ENCODE measurements at regions not wholly inside any gene's neighbourhood (a gene's known extent, or its start where the extent isn't known, plus 50 kb on each side); places are given as distances from the start of the nearest gene placed in this dataset.

DNA sequence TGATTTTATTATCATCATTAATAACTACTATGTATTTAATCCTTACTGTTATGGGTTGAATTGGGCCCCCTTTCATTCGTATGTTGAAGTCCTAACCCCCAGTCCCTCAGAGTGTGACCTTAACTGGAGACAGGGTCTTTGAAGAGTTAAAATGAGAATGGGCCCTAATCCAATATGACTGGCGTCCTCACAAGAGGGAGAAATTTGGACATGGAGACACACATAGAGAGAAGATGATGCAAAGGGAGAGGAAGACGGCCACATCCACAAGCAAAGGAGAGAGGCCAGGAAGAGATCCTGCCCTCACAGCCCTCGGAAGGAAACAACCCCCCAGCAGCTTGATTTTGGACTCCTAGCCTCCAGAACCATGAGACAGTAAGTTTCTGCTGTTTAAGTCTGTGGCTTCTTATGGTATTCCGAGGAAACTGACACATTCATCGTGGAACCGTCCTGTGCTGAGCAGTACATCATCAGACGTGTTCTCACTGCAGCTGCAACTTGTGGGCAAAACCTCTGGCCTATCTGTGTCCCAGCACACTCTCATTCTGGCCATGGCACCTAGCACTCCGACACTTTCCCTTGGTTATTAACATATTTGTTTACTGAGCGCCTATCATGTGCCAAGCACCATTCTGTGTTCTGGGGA is 127.6 kb downstream of the SLC38A6 start:
- DNase-seq (ENCODE audit: low read depth in 2 of 2), result no peak

DNA sequence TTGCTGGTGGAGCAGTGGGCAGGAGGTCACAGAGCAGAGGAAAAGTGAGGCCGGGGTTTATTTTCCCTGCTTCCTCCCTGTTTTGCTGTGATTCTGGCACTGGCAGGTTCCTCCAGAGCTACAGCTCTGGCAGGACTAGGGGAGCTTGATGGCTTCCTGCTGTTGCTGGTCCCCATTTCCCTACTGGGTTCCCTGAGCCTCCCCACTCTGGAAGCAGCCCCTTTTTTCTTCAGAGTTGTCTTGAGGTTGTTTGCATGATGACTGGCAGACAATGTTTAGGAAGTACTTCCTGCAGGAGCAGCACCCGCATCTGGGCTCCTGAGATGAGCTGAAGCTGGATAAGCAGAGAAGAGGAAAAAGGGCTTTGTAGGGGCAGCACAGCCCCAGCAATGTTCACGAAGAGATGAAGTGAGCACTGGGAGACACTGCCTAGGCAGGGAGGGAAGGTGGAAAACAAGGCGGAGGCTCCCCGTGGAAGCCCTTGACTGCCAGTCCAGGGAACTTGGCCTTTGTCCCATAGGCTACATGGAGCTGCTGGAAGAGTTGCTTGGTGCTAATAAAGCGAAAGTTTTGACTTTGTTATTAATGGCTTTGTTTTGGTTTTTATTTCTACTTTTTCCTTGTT is 126.9 kb downstream of the SLC38A6 start:
- DNase-seq (ENCODE audit: low read depth in 2 of 2), result no peak

DNA sequence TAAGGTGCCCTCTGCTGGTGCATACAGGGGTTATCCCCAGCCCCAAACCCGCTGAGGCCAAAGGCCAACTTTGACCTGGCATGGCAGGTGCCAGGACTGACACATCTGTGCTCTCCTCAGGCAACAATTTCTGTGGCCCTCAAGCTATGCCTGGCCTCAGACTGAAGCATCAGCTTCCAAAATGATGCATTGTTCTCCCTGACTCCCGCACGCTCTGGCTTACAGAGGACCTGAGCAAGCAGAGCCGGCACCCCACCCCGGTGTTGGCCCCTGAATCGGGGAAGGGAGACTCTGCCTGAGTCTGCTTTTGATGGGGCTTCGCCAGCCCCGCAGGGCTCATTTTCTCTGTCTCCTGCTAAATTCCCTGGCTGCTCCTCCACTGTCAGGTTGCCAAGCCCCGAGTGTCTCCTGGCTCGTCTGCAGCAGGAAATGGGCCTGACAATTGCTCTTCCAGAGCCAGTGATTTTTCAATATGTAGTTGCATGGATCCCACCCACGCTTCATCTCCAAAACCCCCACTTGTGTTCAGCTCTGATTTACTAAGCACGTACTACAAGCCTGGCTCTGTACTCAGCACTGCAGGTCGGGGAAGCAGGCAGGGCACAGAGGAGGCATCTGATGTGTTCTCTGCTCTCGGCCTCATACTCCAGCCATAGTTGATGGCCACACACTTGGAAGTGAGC is 126.1 kb downstream of the SLC38A6 start:
- DNase-seq (ENCODE audit: low read depth in 2 of 2), result no peak

DNA sequence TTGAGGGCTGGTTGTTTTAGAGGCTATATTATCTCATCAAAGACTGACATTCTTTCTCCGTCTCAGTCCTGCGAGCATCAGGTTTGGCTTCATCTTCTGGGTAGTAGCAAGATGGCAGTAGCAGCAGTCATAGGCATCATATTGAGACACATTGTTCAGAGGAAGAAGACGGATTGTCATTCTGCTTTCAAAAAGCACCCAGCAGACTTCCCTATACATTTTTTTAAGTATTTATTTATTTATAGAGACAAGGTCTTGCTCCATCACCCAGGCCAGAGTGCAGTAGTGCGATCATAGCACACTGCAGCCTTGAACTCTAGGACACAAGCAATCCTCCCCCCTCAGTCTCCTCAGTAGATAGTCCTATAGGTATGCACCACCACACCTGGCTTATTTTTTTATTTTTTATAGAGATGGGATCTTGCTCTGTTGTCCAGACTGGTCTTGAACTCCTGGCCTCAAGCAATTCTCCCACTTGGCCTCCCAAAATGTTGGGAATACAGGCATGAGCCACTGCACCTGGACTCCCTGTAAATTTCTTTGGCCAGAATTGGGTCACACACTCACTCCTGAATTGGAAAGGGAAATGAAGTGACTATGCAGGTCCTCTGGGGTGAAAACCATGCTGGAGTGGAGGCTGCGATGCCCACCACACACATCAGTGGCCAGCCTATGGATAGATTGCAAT is 125.4 kb downstream of the SLC38A6 start:
- no peak for DNase-seq (ENCODE audit: low read depth in 2 of 2)

DNA sequence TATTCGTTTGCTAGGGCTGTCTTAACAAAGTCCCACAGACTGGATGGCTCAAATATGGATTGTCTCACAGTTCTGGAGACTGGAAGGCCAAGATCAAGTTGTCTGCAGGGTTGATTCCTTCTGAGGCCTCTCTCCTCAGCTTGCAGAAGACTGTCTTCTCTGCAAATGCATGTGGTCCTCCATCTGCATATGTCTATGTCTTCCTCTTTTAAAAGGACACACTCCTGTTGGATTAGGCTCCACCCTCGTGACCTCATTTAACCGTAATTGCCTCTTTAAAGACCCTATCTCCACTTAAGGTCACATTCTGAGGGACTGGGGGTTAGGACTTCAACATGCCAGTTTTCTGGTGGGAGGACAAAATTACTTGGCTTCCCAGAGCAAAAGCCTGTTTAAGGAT is 123.3 kb downstream of the SLC38A6 start:
- no peak for DNase-seq (ENCODE audit: low read depth in 2 of 2)

DNA sequence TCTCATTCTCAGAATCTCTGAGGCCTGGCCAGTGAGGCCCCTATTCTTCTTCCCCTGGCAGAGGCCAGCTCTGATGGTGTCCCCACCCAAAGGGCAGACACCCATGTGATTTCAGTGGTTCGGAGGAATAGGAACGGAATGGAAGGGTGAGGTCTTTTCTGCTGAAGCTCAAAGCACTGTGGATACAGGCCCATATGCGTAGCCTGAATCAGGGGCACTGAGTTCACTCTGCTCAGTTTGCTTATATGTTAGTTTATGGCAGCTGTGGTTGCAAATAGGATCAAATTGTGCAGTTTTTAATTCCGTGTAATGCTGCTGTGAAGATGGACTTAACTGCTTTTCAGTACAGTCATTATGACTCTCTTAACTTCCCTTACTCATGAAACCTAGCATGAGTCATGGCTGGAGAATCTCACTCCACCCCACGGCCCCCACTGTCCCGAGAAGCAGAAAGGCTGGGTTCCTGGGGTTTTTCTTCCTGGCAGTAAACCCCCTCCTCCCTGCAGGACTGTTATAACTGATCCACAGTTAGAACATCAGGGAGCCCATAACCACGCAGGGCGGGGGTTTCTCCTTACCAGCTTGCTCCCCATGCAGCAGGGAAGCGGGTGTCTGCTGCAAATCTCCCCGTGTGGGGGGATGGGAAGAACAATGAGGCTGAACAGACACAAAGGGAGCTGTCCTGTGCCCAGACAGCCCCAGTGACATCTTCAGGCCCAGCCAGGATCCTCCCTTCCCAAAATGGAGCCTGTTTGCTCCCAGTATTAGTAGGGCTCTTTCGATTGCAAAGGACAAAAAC is 122.7 kb downstream of the SLC38A6 start:
- DNase-seq (ENCODE audit: low read depth in 2 of 2), result peak; percentile 98

DNA sequence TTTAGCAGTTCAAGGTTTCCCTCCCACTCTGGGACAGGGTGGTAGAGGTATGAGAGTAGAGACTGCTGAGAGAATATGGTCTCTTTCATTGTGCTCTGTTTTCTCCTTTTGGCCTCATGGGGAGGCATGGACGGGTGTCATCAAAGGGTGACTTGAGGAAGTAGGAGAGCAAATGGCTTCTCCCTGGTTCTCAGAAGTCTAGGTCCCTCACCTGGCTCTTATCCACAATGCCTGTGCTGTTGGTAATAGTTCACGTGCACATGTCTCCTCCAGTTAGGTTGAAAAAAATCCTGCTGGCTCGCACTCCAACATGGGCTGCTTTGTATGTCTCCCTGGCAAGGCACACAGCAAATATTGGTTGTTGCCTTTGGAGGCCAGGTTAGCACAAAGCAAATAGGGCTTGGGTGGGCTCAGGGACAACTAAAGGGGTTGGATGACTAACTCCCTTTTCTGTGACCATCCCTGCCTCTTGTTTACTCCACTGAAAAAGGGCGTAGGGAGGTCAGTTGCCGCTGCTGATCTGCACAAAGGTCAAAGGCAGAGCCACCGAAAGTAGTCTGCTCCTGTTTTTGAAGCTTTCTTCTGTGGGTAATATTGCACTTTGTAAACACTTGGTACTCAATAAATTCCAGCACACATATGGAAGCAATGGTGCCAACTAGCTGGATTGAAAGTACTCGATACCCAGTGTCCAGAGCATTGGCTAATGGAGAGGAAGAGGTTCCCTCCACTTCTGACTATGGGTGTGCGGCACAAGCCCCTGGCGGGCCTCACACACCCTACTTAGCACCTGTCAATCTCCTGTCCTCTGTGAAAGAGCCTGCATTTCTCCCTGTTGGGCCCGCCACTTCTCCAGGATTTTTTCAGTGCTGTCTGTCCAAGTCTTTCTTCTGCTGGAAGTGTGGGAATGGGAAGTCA is 121.8 kb downstream of the SLC38A6 start:
- no peak for DNase-seq (ENCODE audit: low read depth in 2 of 2)

All from fibroblast of skin of left quadriceps (primary cell).